HG03064 (cell line): ENCODE measurements at regions not wholly inside any gene's neighbourhood (a gene's known extent, or its start where the extent isn't known, plus 50 kb on each side); places are given as distances from the start of the nearest gene placed in this dataset.
"Not testable (repeated sequence)": the region's sequence is repeated elsewhere in the genome, so short reads cannot be mapped to it uniquely, and the experiment has no call there.

Source experiments
- ATAC-seq: cut with Tn5 transposase; IDR thresholded peaks from one replicate; pipeline ENCODE4 v1.9.1; 2021; ENCODE audit warnings: low read depth; ENCODE audit not compliant: unreplicated experiment

GRCh38 chr2:129481306-129482219 is 497.9 kb upstream of the RAB6C start:
- ATAC-seq, result no peak

GRCh38 chr2:129482626-129483025 is 496.8 kb upstream of the RAB6C start:
- ATAC-seq, result no peak

- no peak for ATAC-seq
These were observed 496.1 kb upstream of the RAB6C start for GRCh38 chr2:129483366-129483765.

- no peak for ATAC-seq
These were observed 494.2 kb upstream of the RAB6C start for GRCh38 chr2:129484999-129485897.

- no peak for ATAC-seq
These were observed 491.1 kb upstream of the RAB6C start for GRCh38 chr2:129488376-129488775.

- ATAC-seq, result no peak
These were observed 488.8 kb upstream of the RAB6C start for GRCh38 chr2:129490641-129491040.

- ATAC-seq, result no peak
These were observed 488.2 kb upstream of the RAB6C start for GRCh38 chr2:129491308-129491707.

- no peak for ATAC-seq
These were observed 486.9 kb upstream of the RAB6C start for GRCh38 chr2:129492548-129492947.

GRCh38 chr2:129499747-129500146 is 479.7 kb upstream of the RAB6C start:
- ATAC-seq, result no peak

- no peak for ATAC-seq
These were observed 476.7 kb upstream of the RAB6C start for GRCh38 chr2:129502781-129503180.

GRCh38 chr2:129504646-129505045 is 474.8 kb upstream of the RAB6C start:
- ATAC-seq, result no peak

- ATAC-seq, result no peak
These were observed 460.5 kb upstream of the RAB6C start for GRCh38 chr2:129518937-129519336.

- ATAC-seq, result not testable (repeated sequence)
These were observed 447.3 kb upstream of the RAB6C start for GRCh38 chr2:129532158-129532557.

- ATAC-seq, result no peak
These were observed 430.6 kb upstream of the RAB6C start for GRCh38 chr2:129548880-129549279.

GRCh38 chr2:129550536-129550935 is 428.9 kb upstream of the RAB6C start:
- no peak for ATAC-seq

GRCh38 chr2:129554373-129554772 is 425.1 kb upstream of the RAB6C start:
- no peak for ATAC-seq

- no peak for ATAC-seq
These were observed 420.4 kb upstream of the RAB6C start for GRCh38 chr2:129559101-129559500.

GRCh38 chr2:129565551-129566109 is 413.8 kb upstream of the RAB6C start:
- no peak for ATAC-seq

- ATAC-seq, result not testable (repeated sequence)
These were observed 408.7 kb upstream of the RAB6C start for GRCh38 chr2:129570812-129571211.

GRCh38 chr2:129575431-129575830 is 404.0 kb upstream of the RAB6C start:
- no peak for ATAC-seq

GRCh38 chr2:129575880-129576279 is 403.6 kb upstream of the RAB6C start:
- ATAC-seq, result no peak
